OCI-LY1 (cell line): ENCODE measurements at regions not wholly inside any gene's neighbourhood (a gene's known extent, or its start where the extent isn't known, plus 50 kb on each side); places are given as distances from the start of the nearest gene placed in this dataset.

Source experiments
- CTCF ChIP-seq: fragments of 200-600 bp; sonication (generic), shearing (Covaris generic); IDR thresholded peaks from 2 replicates; pipeline ENCODE4 v1.5.1; 2017; ENCODE audit warnings: mild to moderate bottlenecking, antibody characterized with exemption, low read length, moderate library complexity, mixed read lengths
- EZH2 ChIP-seq: fragments of 200-600 bp; sonication (generic), shearing (Covaris generic); IDR thresholded peaks from 2 replicates; pipeline ENCODE4 v1.8.0; 2017; ENCODE audit warnings: borderline replicate concordance, mixed run types, mild to moderate bottlenecking, antibody characterized with exemption, low read length, moderate library complexity, mixed read lengths

- TF ChIP-seq CTCF (no peak), EZH2 (no peak)
Observed at GRCh38 chr22:34508797-34509196, 557.2 kb upstream of the ISX start.
